ENCODE measurements at regions not wholly inside any gene's neighbourhood (a gene's known extent, or its start where the extent isn't known, plus 50 kb on each side); places are given as distances from the start of the nearest gene placed in this dataset.
"Not testable (repeated sequence)": the region's sequence is repeated elsewhere in the genome, so short reads cannot be mapped to it uniquely, and the experiment has no call there.

- Mint-ChIP-seq H3K4me1 (peaks cover 5% of the 10 kb centered on the region), H3K4me3 (no peak overlapping the region), H3K27me3 (no peaks in the 10 kb centered on the region), H3K9me3 (peaks cover 2% of the 10 kb centered on the region), H3K36me3 (ENCODE audit: low read depth) (no peaks in the 10 kb centered on the region), H3K27ac (no peak overlapping the region)
- ChIA-PET POLR2A (no interaction called here), CTCF (no interaction called here)
- TF ChIP-seq, protein P1, sequence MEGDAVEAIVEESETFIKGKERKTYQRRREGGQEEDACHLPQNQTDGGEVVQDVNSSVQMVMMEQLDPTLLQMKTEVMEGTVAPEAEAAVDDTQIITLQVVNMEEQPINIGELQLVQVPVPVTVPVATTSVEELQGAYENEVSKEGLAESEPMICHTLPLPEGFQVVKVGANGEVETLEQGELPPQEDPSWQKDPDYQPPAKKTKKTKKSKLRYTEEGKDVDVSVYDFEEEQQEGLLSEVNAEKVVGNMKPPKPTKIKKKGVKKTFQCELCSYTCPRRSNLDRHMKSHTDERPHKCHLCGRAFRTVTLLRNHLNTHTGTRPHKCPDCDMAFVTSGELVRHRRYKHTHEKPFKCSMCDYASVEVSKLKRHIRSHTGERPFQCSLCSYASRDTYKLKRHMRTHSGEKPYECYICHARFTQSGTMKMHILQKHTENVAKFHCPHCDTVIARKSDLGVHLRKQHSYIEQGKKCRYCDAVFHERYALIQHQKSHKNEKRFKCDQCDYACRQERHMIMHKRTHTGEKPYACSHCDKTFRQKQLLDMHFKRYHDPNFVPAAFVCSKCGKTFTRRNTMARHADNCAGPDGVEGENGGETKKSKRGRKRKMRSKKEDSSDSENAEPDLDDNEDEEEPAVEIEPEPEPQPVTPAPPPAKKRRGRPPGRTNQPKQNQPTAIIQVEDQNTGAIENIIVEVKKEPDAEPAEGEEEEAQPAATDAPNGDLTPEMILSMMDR (IDR thresholded peaks at IDR 0.05) = no peak
- no peak for DNase-seq
- ATAC-seq (ENCODE audit: low read depth) = no peak
- intact Hi-C loops (cut with micrococcal nuclease) = no loop called here
Observed at GRCh38 chr12:25311506-25311905, 60.8 kb upstream of the KRAS start.

GRCh38 chr12:25310071-25310470 lies 59.3 kb upstream of the KRAS start:
- POLR2A ChIA-PET = interaction anchor here (1.5 kb wide), 1 partner anchor 18 kb away, joined by 3 read pairs; no protein-coding TSS in a partner anchor
- H3K4me1 Mint-ChIP-seq; H3K9me3 Mint-ChIP-seq; intact Hi-C loops (cut with micrococcal nuclease); H3K4me3 Mint-ChIP-seq; H3K36me3 Mint-ChIP-seq (ENCODE audit: low read depth); H3K27ac Mint-ChIP-seq; CTCF ChIA-PET; DNase-seq; H3K27me3 Mint-ChIP-seq; ATAC-seq (ENCODE audit: low read depth): not testable (repeated sequence)

DNA sequence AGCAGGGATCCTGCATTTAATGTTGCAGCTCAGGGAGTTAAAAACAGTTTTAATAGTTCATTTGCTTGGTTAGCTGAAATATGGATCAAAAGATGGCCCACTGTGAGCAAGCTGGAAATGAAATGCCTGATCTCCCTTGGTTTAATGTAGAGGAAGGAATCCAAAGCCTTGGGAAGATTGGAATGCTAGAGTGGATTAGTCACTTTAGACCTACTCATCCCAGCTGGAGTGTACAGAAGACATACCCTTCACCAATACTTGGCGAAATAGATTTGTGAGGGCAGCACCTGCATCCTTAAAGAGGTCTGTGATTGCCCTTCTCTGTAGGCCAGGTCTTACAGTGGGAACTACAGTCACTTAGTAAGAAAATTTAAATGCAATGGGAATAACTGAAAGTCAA lies 58.0 kb upstream of the KRAS start:
- TF ChIP-seq, protein P1 (IDR thresholded peaks at IDR 0.05) = no peak
- intact Hi-C loops (cut with micrococcal nuclease) = no loop called here
- H3K4me3 Mint-ChIP-seq = no peak overlapping the region
- no peak overlapping the region for H3K27ac Mint-ChIP-seq
- peaks cover 2% of the 10 kb centered on the region for H3K4me1 Mint-ChIP-seq
- ATAC-seq (ENCODE audit: low read depth) (no peak), DNase-seq (no peak)
- ChIA-PET CTCF (interaction anchor here (1.1 kb wide), 1 partner anchor 79 kb away, joined by 3 read pairs; no protein-coding TSS in a partner anchor), POLR2A (interaction anchor here (0.8 to 1.5 kb wide), 2 partner anchors 19 to 38 kb away, joined by 3 read pairs; no protein-coding TSS in a partner anchor)
- no peaks in the 10 kb centered on the region for H3K27me3 Mint-ChIP-seq
- H3K9me3 Mint-ChIP-seq = peaks cover 3% of the 10 kb centered on the region
- H3K36me3 Mint-ChIP-seq (ENCODE audit: low read depth) = no peaks in the 10 kb centered on the region

- Mint-ChIP-seq H3K36me3 (ENCODE audit: low read depth) (no peaks in the 10 kb centered on the region), H3K9me3 (peaks cover 3% of the 10 kb centered on the region), H3K4me1 (peaks cover 2% of the 10 kb centered on the region), H3K27ac (no peak overlapping the region), H3K27me3 (no peaks in the 10 kb centered on the region), H3K4me3 (no peak overlapping the region)
- intact Hi-C loops (cut with micrococcal nuclease) = no loop called here
- POLR2A ChIA-PET = no interaction called here
- TF ChIP-seq, protein P1 (IDR thresholded peaks at IDR 0.05) = no peak
- DNase-seq = no peak
- CTCF ChIA-PET = interaction anchor here (0.6 kb wide), 1 partner anchor 150 kb away, joined by 6 read pairs; no protein-coding TSS in a partner anchor
- no peak for ATAC-seq (ENCODE audit: low read depth)
Observed at GRCh38 chr12:25307818-25308217, 57.1 kb upstream of the KRAS start.

GRCh38 chr12:25301798-25302197 lies 51.1 kb upstream of the KRAS start:
- TF ChIP-seq, protein P1 (IDR thresholded peaks at IDR 0.05) = no peak
- CTCF ChIA-PET = no interaction called here
- no peak overlapping the region for H3K4me3 Mint-ChIP-seq
- ATAC-seq (ENCODE audit: low read depth) = no peak
- H3K9me3 Mint-ChIP-seq = peaks cover 3% of the 10 kb centered on the region
- no peaks in the 10 kb centered on the region for H3K36me3 Mint-ChIP-seq (ENCODE audit: low read depth)
- no peak overlapping the region for H3K27ac Mint-ChIP-seq
- DNase-seq = no peak
- intact Hi-C loops (cut with micrococcal nuclease) = loop anchor here (2.0 kb wide), 1 partner anchor 19 kb away; no protein-coding TSS in a partner anchor
- POLR2A ChIA-PET = interaction anchor here (0.6 kb wide), 1 partner anchor 548 kb away, joined by 3 read pairs; no protein-coding TSS in a partner anchor
- H3K4me1 Mint-ChIP-seq = no peaks in the 10 kb centered on the region
- H3K27me3 Mint-ChIP-seq = no peaks in the 10 kb centered on the region

Measured in activated B cell treated with CpG ODN at 0.5 μM for 24 hours (primary cell).